ENCODE measurements at regions not wholly inside any gene's neighbourhood (a gene's known extent, or its start where the extent isn't known, plus 50 kb on each side); places are given as distances from the start of the nearest gene placed in this dataset.

GRCh38 chr2:16481351-16481750 is 184.3 kb downstream of the CYRIA start:
- H3K4me2 ChIP-seq (ENCODE audit: low read length) = no peak overlapping the region
- H2AFZ ChIP-seq = no peak overlapping the region
- TF ChIP-seq, protein P1, sequence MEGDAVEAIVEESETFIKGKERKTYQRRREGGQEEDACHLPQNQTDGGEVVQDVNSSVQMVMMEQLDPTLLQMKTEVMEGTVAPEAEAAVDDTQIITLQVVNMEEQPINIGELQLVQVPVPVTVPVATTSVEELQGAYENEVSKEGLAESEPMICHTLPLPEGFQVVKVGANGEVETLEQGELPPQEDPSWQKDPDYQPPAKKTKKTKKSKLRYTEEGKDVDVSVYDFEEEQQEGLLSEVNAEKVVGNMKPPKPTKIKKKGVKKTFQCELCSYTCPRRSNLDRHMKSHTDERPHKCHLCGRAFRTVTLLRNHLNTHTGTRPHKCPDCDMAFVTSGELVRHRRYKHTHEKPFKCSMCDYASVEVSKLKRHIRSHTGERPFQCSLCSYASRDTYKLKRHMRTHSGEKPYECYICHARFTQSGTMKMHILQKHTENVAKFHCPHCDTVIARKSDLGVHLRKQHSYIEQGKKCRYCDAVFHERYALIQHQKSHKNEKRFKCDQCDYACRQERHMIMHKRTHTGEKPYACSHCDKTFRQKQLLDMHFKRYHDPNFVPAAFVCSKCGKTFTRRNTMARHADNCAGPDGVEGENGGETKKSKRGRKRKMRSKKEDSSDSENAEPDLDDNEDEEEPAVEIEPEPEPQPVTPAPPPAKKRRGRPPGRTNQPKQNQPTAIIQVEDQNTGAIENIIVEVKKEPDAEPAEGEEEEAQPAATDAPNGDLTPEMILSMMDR (IDR thresholded peaks at IDR 0.05) = no peak
- H3K4me3 ChIP-seq (ENCODE audit: low read depth, low read length) = no peak overlapping the region
- H3K4me1 ChIP-seq = no peaks in the 10 kb centered on the region
- H3K79me2 ChIP-seq = no peaks in the 10 kb centered on the region
- no peaks in the 10 kb centered on the region for H3K36me3 ChIP-seq (ENCODE audit: control insufficient read depth, insufficient read depth, low read length)
- H3K9me3 ChIP-seq (ENCODE audit: control insufficient read depth, low read length) = no peaks in the 10 kb centered on the region
- no peaks in the 10 kb centered on the region for H3K27me3 ChIP-seq (ENCODE audit: control insufficient read depth, insufficient read depth, low read length)
- no peak overlapping the region for H3K9ac ChIP-seq
- H3K27ac ChIP-seq = no peak overlapping the region

DNA sequence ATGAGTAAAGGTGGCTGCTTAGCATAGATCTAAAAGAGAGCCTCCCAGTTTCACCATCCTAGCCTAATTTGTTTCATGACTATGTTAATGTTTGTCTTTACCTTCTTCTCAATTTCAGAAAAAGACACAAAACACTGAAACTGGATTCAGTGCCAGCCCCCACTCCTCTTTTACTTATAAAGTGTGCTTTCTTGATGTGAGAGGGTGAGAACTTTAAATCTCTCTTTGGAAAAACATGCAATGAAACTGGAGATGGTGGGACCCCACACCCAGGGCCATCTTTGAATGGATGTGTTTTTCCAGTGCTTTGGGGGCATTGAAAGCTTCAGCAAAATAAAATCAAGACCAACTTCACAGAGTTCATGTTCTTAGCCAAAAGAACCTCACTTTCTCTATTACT is 185.9 kb downstream of the CYRIA start:
- Histone ChIP-seq H3K27me3 (ENCODE audit: control insufficient read depth, insufficient read depth, low read length) (no peaks in the 10 kb centered on the region), H3K4me3 (ENCODE audit: low read depth, low read length) (no peak overlapping the region), H3K4me2 (ENCODE audit: low read length) (no peak overlapping the region), H3K27ac (no peak overlapping the region), H3K4me1 (no peaks in the 10 kb centered on the region), H3K79me2 (no peaks in the 10 kb centered on the region), H3K9ac (no peak overlapping the region), H3K9me3 (ENCODE audit: control insufficient read depth, low read length) (no peaks in the 10 kb centered on the region), H2AFZ (no peak overlapping the region), H3K36me3 (ENCODE audit: control insufficient read depth, insufficient read depth, low read length) (no peaks in the 10 kb centered on the region)
- TF ChIP-seq, protein P1 (IDR thresholded peaks at IDR 0.05) = no peak

DNA sequence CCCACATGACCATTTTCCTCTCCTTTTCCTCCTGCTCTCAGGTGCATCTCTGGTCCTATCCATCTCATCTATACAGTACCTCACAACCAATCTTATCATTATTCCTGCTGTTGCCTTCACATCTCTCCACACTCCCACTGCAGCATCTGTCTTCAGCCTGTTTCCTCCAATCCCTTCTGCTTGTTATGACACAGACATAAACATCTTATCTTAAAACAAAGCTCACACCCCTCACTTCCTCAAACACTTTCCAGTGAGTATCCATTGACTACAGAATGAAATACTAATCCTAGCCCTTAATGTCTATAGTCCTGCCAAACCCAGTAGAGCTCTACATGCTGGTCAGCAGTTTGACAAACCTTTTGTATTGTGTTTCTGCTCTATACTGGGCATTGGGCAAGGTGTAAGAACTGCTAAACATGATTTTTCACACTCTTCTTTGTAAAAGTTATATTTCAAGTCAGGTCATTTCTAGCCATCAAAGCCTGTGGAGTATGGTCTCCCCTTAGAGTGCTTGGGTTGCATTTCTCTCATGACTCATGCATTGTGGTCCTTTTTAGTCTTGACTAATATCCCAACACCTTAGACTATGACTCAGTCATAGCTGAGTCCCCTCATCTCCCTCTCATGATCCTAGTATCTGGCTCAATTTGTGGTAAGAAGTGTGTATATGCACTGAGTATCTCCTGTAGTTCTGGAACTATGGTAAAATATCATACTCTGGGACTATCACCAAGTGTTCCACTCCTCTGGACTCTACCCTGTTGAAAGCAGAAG is 187.0 kb downstream of the CYRIA start:
- Histone ChIP-seq H3K27me3 (ENCODE audit: control insufficient read depth, insufficient read depth, low read length) (no peaks in the 10 kb centered on the region), H3K9me3 (ENCODE audit: control insufficient read depth, low read length) (no peaks in the 10 kb centered on the region), H2AFZ (no peak overlapping the region), H3K4me3 (ENCODE audit: low read depth, low read length) (no peak overlapping the region), H3K79me2 (no peaks in the 10 kb centered on the region), H3K27ac (no peak overlapping the region), H3K4me1 (no peaks in the 10 kb centered on the region), H3K36me3 (ENCODE audit: control insufficient read depth, insufficient read depth, low read length) (no peaks in the 10 kb centered on the region), H3K4me2 (ENCODE audit: low read length) (no peak overlapping the region), H3K9ac (no peak overlapping the region)
- TF ChIP-seq, protein P1 (IDR thresholded peaks at IDR 0.05) = no peak

- Histone ChIP-seq H3K27me3 (ENCODE audit: control insufficient read depth, insufficient read depth, low read length) (no peaks in the 10 kb centered on the region), H3K4me2 (ENCODE audit: low read length) (no peak overlapping the region), H3K79me2 (no peaks in the 10 kb centered on the region), H3K4me1 (no peaks in the 10 kb centered on the region), H3K4me3 (ENCODE audit: low read depth, low read length) (no peak overlapping the region), H2AFZ (no peak overlapping the region), H3K27ac (no peak overlapping the region), H3K36me3 (ENCODE audit: control insufficient read depth, insufficient read depth, low read length) (no peaks in the 10 kb centered on the region), H3K9me3 (ENCODE audit: control insufficient read depth, low read length) (no peaks in the 10 kb centered on the region), H3K9ac (no peak overlapping the region)
- TF ChIP-seq, protein P1 (IDR thresholded peaks at IDR 0.05) = no peak
Measured at GRCh38 chr2:16477648-16478047, 188.0 kb downstream of the CYRIA start.

DNA sequence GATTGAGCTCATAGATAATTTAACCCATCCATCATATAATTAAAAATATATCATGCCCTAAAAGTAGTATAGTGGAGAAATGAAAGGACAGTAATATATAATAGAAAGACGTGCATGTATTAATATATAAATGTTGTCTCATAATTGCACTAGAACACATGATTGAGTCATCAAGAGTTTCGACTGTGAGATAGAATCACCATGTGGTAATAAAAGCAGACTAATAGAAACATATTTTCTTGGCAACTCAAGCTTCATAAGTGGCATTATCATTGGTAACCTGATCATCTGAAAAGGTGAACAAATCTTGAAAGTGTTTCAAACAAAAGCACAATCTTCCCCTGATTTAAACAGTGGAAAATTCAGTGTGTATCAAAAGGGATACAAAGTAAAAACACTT is 188.8 kb downstream of the CYRIA start:
- TF ChIP-seq, protein P1 (IDR thresholded peaks at IDR 0.05) = no peak
- Histone ChIP-seq H3K4me3 (ENCODE audit: low read depth, low read length) (no peak overlapping the region), H3K79me2 (no peaks in the 10 kb centered on the region), H3K9ac (no peak overlapping the region), H3K4me1 (no peaks in the 10 kb centered on the region), H3K4me2 (ENCODE audit: low read length) (no peak overlapping the region), H2AFZ (no peak overlapping the region), H3K27ac (no peak overlapping the region), H3K9me3 (ENCODE audit: control insufficient read depth, low read length) (no peaks in the 10 kb centered on the region), H3K36me3 (ENCODE audit: control insufficient read depth, insufficient read depth, low read length) (no peaks in the 10 kb centered on the region), H3K27me3 (ENCODE audit: control insufficient read depth, insufficient read depth, low read length) (no peaks in the 10 kb centered on the region)
